ENCODE measurements at regions not wholly inside any gene's neighbourhood (a gene's known extent, or its start where the extent isn't known, plus 50 kb on each side); places are given as distances from the start of the nearest gene placed in this dataset.

DNA sequence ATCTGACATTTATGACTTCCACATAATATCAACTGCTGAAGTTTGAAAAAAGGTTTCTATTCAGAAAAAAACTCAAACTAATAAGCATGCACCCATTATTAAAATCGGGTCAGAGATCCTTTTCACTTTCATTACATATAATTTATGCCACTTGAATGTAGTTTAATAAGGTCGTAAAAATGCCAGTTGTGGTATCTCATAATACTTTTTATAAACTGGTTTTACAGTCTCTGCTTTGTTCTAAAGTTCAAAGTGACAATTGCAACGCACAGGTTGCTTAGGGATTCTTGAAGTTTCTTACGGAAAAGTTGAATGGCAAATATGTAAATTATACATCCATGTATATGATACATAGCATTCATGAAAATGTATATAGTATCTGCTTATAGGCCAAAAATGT, 229.4 kb upstream of the CEP162 start:
- BruUV-seq (replicated peaks), result no TSS peak
- Histone ChIP-seq H3K9me3 (replicated peaks; ENCODE audit: control insufficient read depth, insufficient read depth, low read depth, low read length) (no peaks in the 10 kb centered on the region), H3K79me2 (ENCODE audit: control insufficient read depth, insufficient read depth, low read length) (no peaks in the 10 kb centered on the region), H3K36me3 (ENCODE audit: control insufficient read depth, insufficient read depth, low read length) (no peaks in the 10 kb centered on the region), H3K4me1 (replicated peaks in 1 of 2; ENCODE audit: control insufficient read depth in 2 of 2, insufficient read depth in 2 of 2, low read length in 2 of 2) (no peaks in the 10 kb centered on the region), H3K9ac (ENCODE audit: insufficient read depth in 1 of 2, low read depth in 2 of 2, low read length in 2 of 2) (no peak overlapping the region), H3K27me3 (ENCODE audit: control insufficient read depth in 2 of 2, insufficient read depth in 2 of 2, low read length in 2 of 2) (peaks cover 4 to 5% of the 10 kb centered on the region in 2 experiments; a peak in 2 of 5 replicates), H3K9me1 (ENCODE audit: control insufficient read depth, insufficient read depth, low read length) (no peaks in the 10 kb centered on the region), H3K4me2 (ENCODE audit: insufficient read depth, low read length) (no peak overlapping the region), H3K4me3 (no peak overlapping the region), H2AFZ (ENCODE audit: low read depth, low read length) (no peak overlapping the region), H3K27ac (ENCODE audit: extremely low read depth, low read depth, low read length) (no peak overlapping the region), H4K20me1 (replicated peaks; ENCODE audit: control insufficient read depth, insufficient read depth, low read length) (no peaks in the 10 kb centered on the region)
- FAIRE-seq (no peak), ATAC-seq (no peak), DNase-seq (ENCODE audit: extremely low read depth in 1 of 4, low spot score in 3 of 4) (no peak)
- TF ChIP-seq, protein P1, sequence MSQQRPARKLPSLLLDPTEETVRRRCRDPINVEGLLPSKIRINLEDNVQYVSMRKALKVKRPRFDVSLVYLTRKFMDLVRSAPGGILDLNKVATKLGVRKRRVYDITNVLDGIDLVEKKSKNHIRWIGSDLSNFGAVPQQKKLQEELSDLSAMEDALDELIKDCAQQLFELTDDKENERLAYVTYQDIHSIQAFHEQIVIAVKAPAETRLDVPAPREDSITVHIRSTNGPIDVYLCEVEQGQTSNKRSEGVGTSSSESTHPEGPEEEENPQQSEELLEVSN (IDR thresholded peaks at IDR 0.05; ENCODE audit: borderline replicate concordance in 1 of 2, extremely low read depth in 1 of 2, insufficient read depth in 1 of 2, insufficient read length in 1 of 2, low read depth in 1 of 2, low read length in 1 of 2, poor library complexity in 1 of 2, severe bottlenecking in 1 of 2), result no peak
- no peak for TF ChIP-seq MAFK (IDR thresholded peaks at IDR 0.05; ENCODE audit: low read length)
- TF ChIP-seq ZBTB7A (IDR thresholded peaks at IDR 0.05; ENCODE audit: borderline replicate concordance, control insufficient read depth, low read depth, low read length), result no peak
- no peak for TF ChIP-seq FOXJ2 (tag; IDR thresholded peaks at IDR 0.05)
- TF ChIP-seq DPF2 (IDR thresholded peaks at IDR 0.05), result no peak
- TF ChIP-seq, protein P2, sequence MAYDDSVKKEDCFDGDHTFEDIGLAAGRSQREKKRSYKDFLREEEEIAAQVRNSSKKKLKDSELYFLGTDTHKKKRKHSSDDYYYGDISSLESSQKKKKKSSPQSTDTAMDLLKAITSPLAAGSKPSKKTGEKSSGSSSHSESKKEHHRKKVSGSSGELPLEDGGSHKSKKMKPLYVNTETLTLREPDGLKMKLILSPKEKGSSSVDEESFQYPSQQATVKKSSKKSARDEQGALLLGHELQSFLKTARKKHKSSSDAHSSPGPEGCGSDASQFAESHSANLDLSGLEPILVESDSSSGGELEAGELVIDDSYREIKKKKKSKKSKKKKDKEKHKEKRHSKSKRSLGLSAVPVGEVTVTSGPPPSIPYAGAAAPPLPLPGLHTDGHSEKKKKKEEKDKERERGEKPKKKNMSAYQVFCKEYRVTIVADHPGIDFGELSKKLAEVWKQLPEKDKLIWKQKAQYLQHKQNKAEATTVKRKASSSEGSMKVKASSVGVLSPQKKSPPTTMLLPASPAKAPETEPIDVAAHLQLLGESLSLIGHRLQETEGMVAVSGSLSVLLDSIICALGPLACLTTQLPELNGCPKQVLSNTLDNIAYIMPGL (CRISPR knock-in tag; IDR thresholded peaks at IDR 0.05), result no peak
- no peak for TF ChIP-seq MCM3 (IDR thresholded peaks at IDR 0.05)
- TF ChIP-seq, protein P3, sequence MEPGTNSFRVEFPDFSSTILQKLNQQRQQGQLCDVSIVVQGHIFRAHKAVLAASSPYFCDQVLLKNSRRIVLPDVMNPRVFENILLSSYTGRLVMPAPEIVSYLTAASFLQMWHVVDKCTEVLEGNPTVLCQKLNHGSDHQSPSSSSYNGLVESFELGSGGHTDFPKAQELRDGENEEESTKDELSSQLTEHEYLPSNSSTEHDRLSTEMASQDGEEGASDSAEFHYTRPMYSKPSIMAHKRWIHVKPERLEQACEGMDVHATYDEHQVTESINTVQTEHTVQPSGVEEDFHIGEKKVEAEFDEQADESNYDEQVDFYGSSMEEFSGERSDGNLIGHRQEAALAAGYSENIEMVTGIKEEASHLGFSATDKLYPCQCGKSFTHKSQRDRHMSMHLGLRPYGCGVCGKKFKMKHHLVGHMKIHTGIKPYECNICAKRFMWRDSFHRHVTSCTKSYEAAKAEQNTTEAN (CRISPR knock-in tag; IDR thresholded peaks at IDR 0.05), result no peak
- WGBS (ENCODE audit: insufficient coverage, low coverage, missing lambda C conversion rate), result 0% methylated on average over 4 of the region's 4 CpGs
- ChIA-PET POLR2A (no interaction called here), CTCF (ENCODE audit: low intra/inter-chr PET ratio) (no interaction called here)
- in situ Hi-C loops (cut with MboI) (no loop called here), intact Hi-C loops (cut with micrococcal nuclease) (no loop called here)

All from K562 (cell line).